ENCODE measurements at regions not wholly inside any gene's neighbourhood (a gene's known extent, or its start where the extent isn't known, plus 50 kb on each side); places are given as distances from the start of the nearest gene placed in this dataset.

DNA sequence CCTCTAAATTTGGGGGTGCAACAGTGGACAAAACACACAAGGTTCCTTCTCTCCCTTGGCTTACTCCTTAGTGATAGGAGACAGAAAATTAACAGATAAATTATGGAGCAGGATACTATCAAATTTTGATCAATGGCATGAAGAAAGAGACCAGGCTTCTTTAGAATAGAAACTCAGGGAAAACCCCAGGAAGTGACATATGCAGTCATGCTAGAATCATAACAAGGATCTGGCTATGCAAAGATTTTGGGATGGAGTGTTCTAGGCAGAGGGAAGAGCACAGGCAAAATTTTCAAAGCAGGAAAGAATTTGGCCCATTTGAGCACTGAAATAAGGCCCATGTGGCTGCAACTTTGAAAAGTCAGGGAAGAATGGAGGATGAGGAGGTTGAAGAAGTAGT lies 182.3 kb upstream of the PLEKHG7 start:
- TF ChIP-seq RARB (CRISPR knock-in tag; IDR thresholded peaks at IDR 0.05), result no peak
- TF ChIP-seq, protein P1, sequence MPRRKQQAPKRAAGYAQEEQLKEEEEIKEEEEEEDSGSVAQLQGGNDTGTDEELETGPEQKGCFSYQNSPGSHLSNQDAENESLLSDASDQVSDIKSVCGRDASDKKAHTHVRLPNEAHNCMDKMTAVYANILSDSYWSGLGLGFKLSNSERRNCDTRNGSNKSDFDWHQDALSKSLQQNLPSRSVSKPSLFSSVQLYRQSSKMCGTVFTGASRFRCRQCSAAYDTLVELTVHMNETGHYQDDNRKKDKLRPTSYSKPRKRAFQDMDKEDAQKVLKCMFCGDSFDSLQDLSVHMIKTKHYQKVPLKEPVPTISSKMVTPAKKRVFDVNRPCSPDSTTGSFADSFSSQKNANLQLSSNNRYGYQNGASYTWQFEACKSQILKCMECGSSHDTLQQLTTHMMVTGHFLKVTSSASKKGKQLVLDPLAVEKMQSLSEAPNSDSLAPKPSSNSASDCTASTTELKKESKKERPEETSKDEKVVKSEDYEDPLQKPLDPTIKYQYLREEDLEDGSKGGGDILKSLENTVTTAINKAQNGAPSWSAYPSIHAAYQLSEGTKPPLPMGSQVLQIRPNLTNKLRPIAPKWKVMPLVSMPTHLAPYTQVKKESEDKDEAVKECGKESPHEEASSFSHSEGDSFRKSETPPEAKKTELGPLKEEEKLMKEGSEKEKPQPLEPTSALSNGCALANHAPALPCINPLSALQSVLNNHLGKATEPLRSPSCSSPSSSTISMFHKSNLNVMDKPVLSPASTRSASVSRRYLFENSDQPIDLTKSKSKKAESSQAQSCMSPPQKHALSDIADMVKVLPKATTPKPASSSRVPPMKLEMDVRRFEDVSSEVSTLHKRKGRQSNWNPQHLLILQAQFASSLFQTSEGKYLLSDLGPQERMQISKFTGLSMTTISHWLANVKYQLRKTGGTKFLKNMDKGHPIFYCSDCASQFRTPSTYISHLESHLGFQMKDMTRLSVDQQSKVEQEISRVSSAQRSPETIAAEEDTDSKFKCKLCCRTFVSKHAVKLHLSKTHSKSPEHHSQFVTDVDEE (CRISPR knock-in tag; IDR thresholded peaks at IDR 0.05), result no peak
- no peak for TF ChIP-seq TCF4 (CRISPR knock-in tag; IDR thresholded peaks at IDR 0.05; ENCODE audit: borderline replicate concordance)
- no peak for TF ChIP-seq ZFP30 (CRISPR knock-in tag; IDR thresholded peaks at IDR 0.05)
- TF ChIP-seq GLIS3 (CRISPR knock-in tag; IDR thresholded peaks at IDR 0.05), result no peak
- no peak for TF ChIP-seq ZNF70 (CRISPR knock-in tag; IDR thresholded peaks at IDR 0.05)
- no peak for TF ChIP-seq CSDC2 (CRISPR knock-in tag; IDR thresholded peaks at IDR 0.05)
- TF ChIP-seq ARNTL (CRISPR knock-in tag; IDR thresholded peaks at IDR 0.05; ENCODE audit: borderline replicate concordance, low read depth), result no peak
- no peak for TF ChIP-seq ZNF8 (CRISPR knock-in tag; IDR thresholded peaks at IDR 0.05)
- TF ChIP-seq ZFP3 (CRISPR knock-in tag; IDR thresholded peaks at IDR 0.05), result no peak
- no peak for TF ChIP-seq ESRRG (CRISPR knock-in tag; IDR thresholded peaks at IDR 0.05)
- TF ChIP-seq SNAI2 (CRISPR knock-in tag; IDR thresholded peaks at IDR 0.05), result no peak
- TF ChIP-seq, protein P2, sequence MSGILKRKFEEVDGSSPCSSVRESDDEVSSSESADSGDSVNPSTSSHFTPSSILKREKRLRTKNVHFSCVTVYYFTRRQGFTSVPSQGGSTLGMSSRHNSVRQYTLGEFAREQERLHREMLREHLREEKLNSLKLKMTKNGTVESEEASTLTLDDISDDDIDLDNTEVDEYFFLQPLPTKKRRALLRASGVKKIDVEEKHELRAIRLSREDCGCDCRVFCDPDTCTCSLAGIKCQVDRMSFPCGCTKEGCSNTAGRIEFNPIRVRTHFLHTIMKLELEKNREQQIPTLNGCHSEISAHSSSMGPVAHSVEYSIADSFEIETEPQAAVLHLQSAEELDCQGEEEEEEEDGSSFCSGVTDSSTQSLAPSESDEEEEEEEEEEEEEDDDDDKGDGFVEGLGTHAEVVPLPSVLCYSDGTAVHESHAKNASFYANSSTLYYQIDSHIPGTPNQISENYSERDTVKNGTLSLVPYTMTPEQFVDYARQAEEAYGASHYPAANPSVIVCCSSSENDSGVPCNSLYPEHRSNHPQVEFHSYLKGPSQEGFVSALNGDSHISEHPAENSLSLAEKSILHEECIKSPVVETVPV (CRISPR knock-in tag; IDR thresholded peaks at IDR 0.05), result no peak

Data from SK-N-SH treated with all-trans-retinoic acid at 6 μM for 48 hours (cell line).